Breast epithelium (tissue), 4 donors: ENCODE measurements at regions not wholly inside any gene's neighbourhood (a gene's known extent, or its start where the extent isn't known, plus 50 kb on each side); places are given as distances from the start of the nearest gene placed in this dataset.

Source experiments
- DNase-seq, 2 donors: peaks; one replicate each; pipeline ENCODE4 v3.0.0-alpha.2; 2019; ENCODE audit warnings: low spot score in 2 of 2
- H3K27ac ChIP-seq, 2 donors: fragments of 200-600 bp; sonication (generic) in 1 of 2; one replicate each; pipeline ENCODE4 v1.5.1; 2016 to 2019; ENCODE audit warnings: mild to moderate bottlenecking in 1 of 2
- H3K27me3 ChIP-seq, 2 donors: fragments of 200-600 bp; sonication (generic) in 1 of 2; one replicate each; pipeline versions ENCODE4 v1.5.1 to v1.6.0; 2017 to 2019; ENCODE audit warnings: control low read depth in 1 of 2, mild to moderate bottlenecking in 1 of 2
- H3K36me3 ChIP-seq: fragments of 200-600 bp; one replicate; pipeline ENCODE4 v1.5.1; 2019
- H3K4me1 ChIP-seq, 2 donors: fragments of 200-600 bp; sonication (generic); one replicate each; pipeline ENCODE4 v1.5.1; 2016 to 2019; ENCODE audit warnings: control low read depth in 1 of 2
- H3K4me3 ChIP-seq, 3 donors: fragments of 200-600 bp; sonication (generic); 1 replicate in 2 of 3; 2 replicates in 1 of 3; pipeline ENCODE4 v1.5.1; 2016 to 2019; ENCODE audit warnings: mild to moderate bottlenecking in 3 of 3, moderate library complexity in 2 of 3
- H3K9me3 ChIP-seq, 2 donors: fragments of 200-600 bp; sonication (generic) in 1 of 2; one replicate each; pipeline ENCODE4 v1.5.1; 2016 to 2019; ENCODE audit warnings: control low read depth in 1 of 2
- CTCF ChIP-seq, 3 donors: fragments of 450-650 bp; IDR thresholded peaks; one replicate each; pipeline ENCODE4 v1.5.1; 2016 to 2017; ENCODE audit warnings: antibody characterized with exemption in 3 of 3, mild to moderate bottlenecking in 3 of 3, moderate library complexity in 3 of 3
- POLR2A ChIP-seq: fragments of 450-650 bp; IDR thresholded peaks from one replicate; pipeline ENCODE4 v1.6.1; 2016; ENCODE audit warnings: antibody characterized with exemption, mild to moderate bottlenecking, moderate library complexity
- POLR2AphosphoS5 ChIP-seq, 3 donors: sonication (generic); formaldehyde crosslinking; IDR thresholded peaks; one replicate each; pipeline ENCODE4 v1.6.1; 2017; ENCODE audit warnings: antibody characterized with exemption in 3 of 3
- intact Hi-C: fragments of 100-400 bp; cut with DNase I; formaldehyde crosslinking; loops from one replicate; pipeline ENCODE4 v1.15.1; 2023; ENCODE audit warnings: low total_unique reads

GRCh38 chr10:33418301-33418700, 83.8 kb upstream of the NRP1 start:
- no peak for TF ChIP-seq POLR2A
- Histone ChIP-seq H3K27me3 (no peaks in the 10 kb centered on the region), H3K36me3 (no peaks in the 10 kb centered on the region), H3K27ac (no peak overlapping the region), H3K4me1 (no peaks in the 10 kb centered on the region), H3K9me3 (no peaks in the 10 kb centered on the region), H3K4me3 (no peak overlapping the region)
- DNase-seq: no peak
- intact Hi-C loops: no loop called here

GRCh38 chr10:33416691-33417090, 82.2 kb upstream of the NRP1 start:
- Histone ChIP-seq H3K4me1 (no peaks in the 10 kb centered on the region), H3K27me3 (no peaks in the 10 kb centered on the region), H3K4me3 (no peak overlapping the region), H3K27ac (no peak overlapping the region), H3K9me3 (no peaks in the 10 kb centered on the region), H3K36me3 (no peaks in the 10 kb centered on the region)
- TF ChIP-seq POLR2A (no peak), CTCF (IDR thresholded peaks at IDR 0.05) (no peak), POLR2AphosphoS5 (IDR thresholded peaks at IDR 0.05) (no peak)
- intact Hi-C loops: no loop called here
- DNase-seq: no peak

GRCh38 chr10:33416209-33416608, 81.7 kb upstream of the NRP1 start:
- no peak for DNase-seq
- no peaks in the 10 kb centered on the region for H3K4me1 ChIP-seq
- H3K27me3 ChIP-seq: no peaks in the 10 kb centered on the region
- TF ChIP-seq POLR2AphosphoS5 (IDR thresholded peaks at IDR 0.05): no peak
- TF ChIP-seq POLR2A: no peak
- no peak for TF ChIP-seq CTCF (IDR thresholded peaks at IDR 0.05)
- intact Hi-C loops: no loop called here
- H3K36me3 ChIP-seq: no peaks in the 10 kb centered on the region
- H3K27ac ChIP-seq: no peak overlapping the region
- no peak overlapping the region for H3K4me3 ChIP-seq
- H3K9me3 ChIP-seq: no peaks in the 10 kb centered on the region

- intact Hi-C loops: no loop called here
- Histone ChIP-seq H3K36me3 (no peaks in the 10 kb centered on the region), H3K27me3 (no peaks in the 10 kb centered on the region), H3K4me1 (no peaks in the 10 kb centered on the region), H3K9me3 (no peaks in the 10 kb centered on the region), H3K27ac (no peak overlapping the region), H3K4me3 (no peak overlapping the region)
- no peak for DNase-seq
- TF ChIP-seq POLR2A (no peak), CTCF (IDR thresholded peaks at IDR 0.05) (no peak), POLR2AphosphoS5 (IDR thresholded peaks at IDR 0.05) (no peak)
These were observed 80.4 kb upstream of the NRP1 start for GRCh38 chr10:33414841-33415240.

GRCh38 chr10:33412653-33413361, 78.3 kb upstream of the NRP1 start:
- Histone ChIP-seq H3K4me3 (no peak overlapping the region), H3K4me1 (no peaks in the 10 kb centered on the region), H3K27me3 (no peaks in the 10 kb centered on the region), H3K36me3 (no peaks in the 10 kb centered on the region), H3K9me3 (no peaks in the 10 kb centered on the region), H3K27ac (no peak overlapping the region)
- intact Hi-C loops: no loop called here
- no peak for TF ChIP-seq CTCF (IDR thresholded peaks at IDR 0.05)
- no peak for TF ChIP-seq POLR2AphosphoS5 (IDR thresholded peaks at IDR 0.05)
- no peak for TF ChIP-seq POLR2A
- DNase-seq: no peak

- H3K4me1 ChIP-seq: no peaks in the 10 kb centered on the region
- no peak overlapping the region for H3K27ac ChIP-seq
- DNase-seq: no peak
- H3K36me3 ChIP-seq: no peaks in the 10 kb centered on the region
- intact Hi-C loops: no loop called here
- no peak for TF ChIP-seq CTCF (IDR thresholded peaks at IDR 0.05)
- no peak for TF ChIP-seq POLR2A
- TF ChIP-seq POLR2AphosphoS5 (IDR thresholded peaks at IDR 0.05): no peak
- no peaks in the 10 kb centered on the region for H3K9me3 ChIP-seq
- H3K4me3 ChIP-seq: no peak overlapping the region
- H3K27me3 ChIP-seq: no peaks in the 10 kb centered on the region
These were observed 77.8 kb upstream of the NRP1 start for GRCh38 chr10:33412241-33412640.
